Tibial artery (tissue), 4 donors: ENCODE measurements at regions not wholly inside any gene's neighbourhood (a gene's known extent, or its start where the extent isn't known, plus 50 kb on each side); places are given as distances from the start of the nearest gene placed in this dataset.

Experiments
- DNase-seq, 2 donors: peaks; one replicate each; pipeline ENCODE4 v3.0.0-alpha.2; 2019
- H3K27ac ChIP-seq, 2 donors: fragments of 200-600 bp; sonication (generic) in 1 of 2; 1 replicate in 1 of 2; 2 replicates in 1 of 2; pipeline ENCODE4 v1.5.1; 2018 to 2019; ENCODE audit warnings: mild to moderate bottlenecking in 1 of 2
- H3K27me3 ChIP-seq, 2 donors: fragments of 200-600 bp; sonication (generic) in 1 of 2; one replicate each; pipeline versions ENCODE4 v1.5.1 to v1.6.0; 2016 to 2019
- H3K36me3 ChIP-seq, 3 donors: fragments of 200-600 bp; sonication (generic) in 2 of 3; one replicate each; pipeline ENCODE4 v1.5.1; 2016 to 2019; ENCODE audit warnings: mild to moderate bottlenecking in 2 of 3
- H3K4me1 ChIP-seq, 4 donors: fragments of 200-600 bp; sonication (generic) in 2 of 4; 1 replicate in 3 of 4; 2 replicates in 1 of 4; pipeline ENCODE4 v1.5.1; 2016 to 2019
- H3K4me3 ChIP-seq, 2 donors: fragments of 200-600 bp; sonication (generic) in 1 of 2; 1 replicate in 1 of 2; 2 replicates in 1 of 2; pipeline ENCODE4 v1.5.1; 2018 to 2019; ENCODE audit warnings: mild to moderate bottlenecking in 2 of 2
- H3K9me3 ChIP-seq, 3 donors: fragments of 200-600 bp; sonication (generic) in 1 of 3; one replicate each; pipeline ENCODE4 v1.5.1; 2016 to 2019
- intact Hi-C: fragments of 100-400 bp; cut with DNase I; formaldehyde crosslinking; loops from one replicate; pipeline ENCODE4 v1.15.0; 2023; ENCODE audit warnings: low total_unique reads
- TF ChIP-seq, protein P1 (sequence below), 2 experiments: fragments of 200-600 bp in 1 of 2; fragments of 450-650 bp in 1 of 2; IDR thresholded peaks; one replicate each; pipeline ENCODE4 v1.5.1; 2017 to 2019; ENCODE audit warnings: antibody characterized with exemption in 2 of 2, mild to moderate bottlenecking in 1 of 2, moderate library complexity in 1 of 2

DNA sequence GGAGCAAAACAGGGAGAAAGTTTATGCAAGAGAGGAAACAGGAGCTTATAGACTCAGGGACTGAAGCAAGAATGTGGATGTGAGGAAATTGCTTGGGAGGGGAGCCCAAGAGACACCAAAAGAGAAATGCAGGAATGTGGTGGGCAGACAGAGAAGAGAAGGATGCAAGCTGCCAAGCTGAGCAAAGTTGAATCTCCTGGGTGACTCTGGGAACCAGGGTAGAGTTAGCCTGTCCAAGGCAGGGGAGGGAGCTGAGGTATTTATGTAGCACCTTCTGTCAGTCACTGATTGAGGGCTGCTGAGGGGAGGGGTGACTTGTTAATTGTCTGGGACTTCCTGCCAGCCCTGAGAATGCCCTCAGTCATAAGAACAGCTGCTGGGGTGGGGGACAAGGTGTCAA lies 464.3 kb downstream of the NBAS start:
- Histone ChIP-seq H3K27me3 (no peaks in the 10 kb centered on the region), H3K36me3 (no peaks in the 10 kb centered on the region), H3K9me3 (no peaks in the 10 kb centered on the region), H3K27ac (no peak overlapping the region), H3K4me1 (no peaks in the 10 kb centered on the region), H3K4me3 (no peak overlapping the region)
- intact Hi-C loops: no loop called here
- TF ChIP-seq, protein P1, sequence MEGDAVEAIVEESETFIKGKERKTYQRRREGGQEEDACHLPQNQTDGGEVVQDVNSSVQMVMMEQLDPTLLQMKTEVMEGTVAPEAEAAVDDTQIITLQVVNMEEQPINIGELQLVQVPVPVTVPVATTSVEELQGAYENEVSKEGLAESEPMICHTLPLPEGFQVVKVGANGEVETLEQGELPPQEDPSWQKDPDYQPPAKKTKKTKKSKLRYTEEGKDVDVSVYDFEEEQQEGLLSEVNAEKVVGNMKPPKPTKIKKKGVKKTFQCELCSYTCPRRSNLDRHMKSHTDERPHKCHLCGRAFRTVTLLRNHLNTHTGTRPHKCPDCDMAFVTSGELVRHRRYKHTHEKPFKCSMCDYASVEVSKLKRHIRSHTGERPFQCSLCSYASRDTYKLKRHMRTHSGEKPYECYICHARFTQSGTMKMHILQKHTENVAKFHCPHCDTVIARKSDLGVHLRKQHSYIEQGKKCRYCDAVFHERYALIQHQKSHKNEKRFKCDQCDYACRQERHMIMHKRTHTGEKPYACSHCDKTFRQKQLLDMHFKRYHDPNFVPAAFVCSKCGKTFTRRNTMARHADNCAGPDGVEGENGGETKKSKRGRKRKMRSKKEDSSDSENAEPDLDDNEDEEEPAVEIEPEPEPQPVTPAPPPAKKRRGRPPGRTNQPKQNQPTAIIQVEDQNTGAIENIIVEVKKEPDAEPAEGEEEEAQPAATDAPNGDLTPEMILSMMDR (IDR thresholded peaks at IDR 0.05): no peak
- DNase-seq: no peak

DNA sequence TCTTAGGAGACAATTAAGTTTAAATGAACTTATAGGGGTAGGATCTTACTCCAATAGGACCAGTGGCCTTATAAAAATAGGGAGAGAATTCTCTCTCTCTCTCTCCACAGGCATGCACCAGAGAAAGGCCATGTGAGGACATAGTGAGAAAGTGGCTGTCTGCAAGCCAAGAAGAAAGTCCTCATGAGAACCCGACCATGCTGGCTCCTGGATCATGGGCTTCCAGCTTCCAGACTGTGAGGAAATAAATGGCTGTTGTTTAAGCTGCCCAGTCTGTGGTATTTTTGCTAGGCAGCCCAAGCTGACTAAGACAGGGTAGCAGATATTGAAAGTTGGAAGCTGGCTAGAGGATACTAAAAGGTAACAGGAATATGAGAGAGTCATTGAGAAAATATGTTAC lies 454.0 kb downstream of the NBAS start:
- Histone ChIP-seq H3K9me3 (peaks cover 0 to 13% (median 6%) of the 10 kb centered on the region in 3 donors), H3K4me3 (no peak overlapping the region), H3K36me3 (no peaks in the 10 kb centered on the region), H3K27ac (no peak overlapping the region), H3K4me1 (peaks cover 0 to 19% (median 0%) of the 10 kb centered on the region in 4 donors), H3K27me3 (no peaks in the 10 kb centered on the region)
- TF ChIP-seq, protein P1 (IDR thresholded peaks at IDR 0.05): no peak
- no peak for DNase-seq
- intact Hi-C loops: no loop called here

DNA sequence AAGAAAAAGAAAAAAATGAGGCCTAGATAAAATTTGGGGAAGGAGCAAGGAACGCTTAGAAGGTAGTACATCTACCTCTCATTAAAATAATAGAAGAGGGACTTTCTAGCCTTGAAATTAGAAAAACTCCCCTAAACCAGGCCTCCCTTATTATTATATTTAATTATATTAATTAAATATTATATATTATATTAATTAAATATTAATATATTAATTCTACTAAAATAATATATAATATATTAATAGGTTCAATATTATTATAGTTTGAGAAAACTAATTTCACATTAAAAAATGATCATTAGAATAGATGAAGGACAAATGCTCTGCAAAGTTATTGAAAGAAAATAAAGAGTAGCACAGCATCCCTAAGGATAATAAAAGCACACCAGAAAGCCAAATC lies 449.4 kb downstream of the NBAS start:
- DNase-seq: no peak
- H3K4me1 ChIP-seq: peaks cover 0 to 10% (median 0%) of the 10 kb centered on the region in 4 donors
- H3K4me3 ChIP-seq: no peak overlapping the region
- H3K27me3 ChIP-seq: no peaks in the 10 kb centered on the region
- H3K36me3 ChIP-seq: no peaks in the 10 kb centered on the region
- intact Hi-C loops: no loop called here
- TF ChIP-seq, protein P1 (IDR thresholded peaks at IDR 0.05): no peak
- H3K9me3 ChIP-seq: peaks cover 0 to 20% (median 6%) of the 10 kb centered on the region in 3 donors
- no peak overlapping the region for H3K27ac ChIP-seq

DNA sequence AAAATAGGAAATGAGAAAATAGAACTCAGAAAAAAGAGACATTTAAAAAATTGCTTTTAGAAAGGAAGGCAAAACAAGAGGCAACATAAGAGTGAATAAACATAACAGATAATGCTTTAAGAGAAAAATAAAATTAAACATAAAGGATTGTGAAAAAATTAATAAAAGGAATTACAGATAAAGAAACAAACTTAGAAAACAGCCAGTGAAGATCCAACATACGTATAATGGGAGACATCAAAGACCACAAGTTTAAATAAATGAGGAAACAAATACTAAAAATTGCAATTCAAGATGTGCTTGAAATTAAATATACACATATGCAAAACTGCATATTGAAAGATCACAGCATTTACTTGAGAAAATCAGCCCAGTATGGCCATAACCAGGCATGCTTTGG lies 448.9 kb downstream of the NBAS start:
- TF ChIP-seq, protein P1 (IDR thresholded peaks at IDR 0.05): no peak
- DNase-seq: no peak
- no peak overlapping the region for H3K27ac ChIP-seq
- peaks cover 0 to 20% (median 6%) of the 10 kb centered on the region in 3 donors for H3K9me3 ChIP-seq
- intact Hi-C loops: no loop called here
- H3K27me3 ChIP-seq: no peaks in the 10 kb centered on the region
- H3K4me1 ChIP-seq: peaks cover 0 to 5% (median 0%) of the 10 kb centered on the region in 4 donors
- no peaks in the 10 kb centered on the region for H3K36me3 ChIP-seq
- H3K4me3 ChIP-seq: no peak overlapping the region

DNA sequence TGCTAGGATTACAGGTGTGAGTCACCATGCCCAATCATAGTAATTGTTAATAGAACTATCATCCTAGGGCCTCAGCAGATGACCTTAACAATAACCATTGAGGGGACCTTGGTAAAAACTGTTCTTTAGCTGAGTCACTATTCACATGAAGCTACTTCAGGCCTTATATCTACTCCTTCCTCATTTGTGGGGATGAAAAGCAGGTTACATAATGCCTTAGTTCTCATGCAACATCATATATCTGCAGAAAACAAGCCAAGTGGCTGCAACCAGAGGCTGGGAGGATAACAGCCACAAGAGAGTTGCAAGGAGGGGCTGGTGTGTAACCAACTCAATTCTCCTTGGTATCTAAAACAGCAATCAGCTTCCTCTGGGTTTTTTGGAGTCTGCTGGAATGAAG lies 445.4 kb downstream of the NBAS start:
- Histone ChIP-seq H3K4me1 (no peaks in the 10 kb centered on the region), H3K9me3 (peaks cover 0 to 16% (median 6%) of the 10 kb centered on the region in 3 donors), H3K4me3 (no peak overlapping the region), H3K36me3 (no peaks in the 10 kb centered on the region), H3K27me3 (no peaks in the 10 kb centered on the region), H3K27ac (no peak overlapping the region)
- no peak for DNase-seq
- intact Hi-C loops: no loop called here
- TF ChIP-seq, protein P1 (IDR thresholded peaks at IDR 0.05): no peak

DNA sequence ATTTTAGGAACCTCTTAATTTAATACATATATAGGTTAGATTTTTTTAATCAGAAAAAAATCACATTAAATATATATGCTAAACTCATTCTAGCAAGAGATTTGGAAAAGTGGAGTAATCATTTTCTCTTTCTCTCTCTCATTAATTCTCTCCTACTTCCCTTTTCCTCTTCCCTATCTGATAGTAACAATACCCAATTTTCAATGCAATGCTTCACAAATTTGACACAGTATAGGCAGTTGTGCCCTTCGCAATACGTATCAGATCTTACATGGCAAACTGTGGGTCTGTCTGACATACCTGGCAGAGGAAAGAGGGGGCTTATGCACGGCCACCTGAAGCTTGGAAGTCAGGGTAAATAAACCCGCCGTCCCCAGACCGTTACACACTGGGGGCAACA lies 444.3 kb downstream of the NBAS start:
- no peak for DNase-seq
- H3K9me3 ChIP-seq: peaks cover 0 to 8% (median 0%) of the 10 kb centered on the region in 3 donors
- H3K27me3 ChIP-seq: no peaks in the 10 kb centered on the region
- TF ChIP-seq, protein P1 (IDR thresholded peaks at IDR 0.05): no peak
- H3K4me3 ChIP-seq: no peak overlapping the region
- no peak overlapping the region for H3K27ac ChIP-seq
- no peaks in the 10 kb centered on the region for H3K4me1 ChIP-seq
- no peaks in the 10 kb centered on the region for H3K36me3 ChIP-seq
- intact Hi-C loops: no loop called here
